Central memory CD8-positive, alpha-beta T cell (primary cell): ENCODE measurements at regions not wholly inside any gene's neighbourhood (a gene's known extent, or its start where the extent isn't known, plus 50 kb on each side); places are given as distances from the start of the nearest gene placed in this dataset.
"Not testable (repeated sequence)": the region's sequence is repeated elsewhere in the genome, so short reads cannot be mapped to it uniquely, and the experiment has no call there.

Source experiments
- ATAC-seq: fragments of 150-1000 bp; cut with Tn5 transposase; replicated peaks from 2 replicates; pipeline ENCODE4 v1.10.0; 2022; ENCODE audit warnings: mild to moderate bottlenecking, moderate FRiP score, moderate number of reproducible peaks; ENCODE audit not compliant: poor library complexity, severe bottlenecking; ENCODE audit errors: extremely low read depth
- DNase-seq, 2 donors: peaks; one replicate each; pipeline ENCODE4 v3.0.0; 2021; ENCODE audit warnings: low spot score in 2 of 2
- H3K27ac Mint-ChIP-seq: one replicate; pipeline ENCODE4 v1.8.0; 2022; ENCODE audit warnings: low read depth, mild to moderate bottlenecking, moderate library complexity, mixed read lengths
- H3K27me3 Mint-ChIP-seq: one replicate; pipeline ENCODE4 v1.8.0; 2022; ENCODE audit warnings: mixed read lengths
- H3K36me3 Mint-ChIP-seq: one replicate; pipeline ENCODE4 v1.8.0; 2022; ENCODE audit warnings: mild to moderate bottlenecking, moderate library complexity, mixed read lengths; ENCODE audit not compliant: insufficient read depth
- H3K4me1 Mint-ChIP-seq: one replicate; pipeline ENCODE4 v1.8.0; 2022; ENCODE audit warnings: mixed read lengths
- H3K4me3 Mint-ChIP-seq: one replicate; pipeline ENCODE4 v1.8.0; 2022; ENCODE audit warnings: mild to moderate bottlenecking, moderate library complexity, mixed read lengths
- H3K9me3 Mint-ChIP-seq: one replicate; pipeline ENCODE4 v1.8.0; 2022; ENCODE audit warnings: mixed read lengths

- no peak for ATAC-seq
- H3K27me3 Mint-ChIP-seq, result peaks cover 61% of the 10 kb centered on the region
These were observed 192.8 kb upstream of the B3GAT1 start for GRCh38 chr11:134604886-134605285.

DNA sequence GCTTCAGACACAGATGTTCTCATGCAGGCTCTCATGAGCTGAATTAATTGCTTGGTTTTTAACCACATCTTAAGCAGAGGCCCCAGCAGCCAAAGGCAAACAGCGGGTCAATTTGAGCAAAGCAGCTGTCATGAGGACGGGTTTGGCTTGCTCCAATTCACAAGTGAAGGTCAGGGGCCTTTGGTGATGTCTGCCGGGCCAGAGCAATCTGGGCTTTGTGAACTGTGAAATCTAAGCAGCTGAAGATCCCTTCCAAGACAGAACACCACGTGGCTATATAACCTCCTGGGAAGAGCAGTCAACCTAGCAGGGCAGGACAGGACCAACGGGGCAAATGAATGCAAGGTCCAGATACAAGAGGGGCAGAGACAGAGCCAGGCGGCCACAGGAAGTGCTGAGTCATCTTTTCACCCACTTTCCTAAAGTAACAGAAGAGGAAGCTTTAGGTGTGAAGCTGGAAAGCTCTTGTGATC is 187.3 kb upstream of the B3GAT1 start:
- no peak for DNase-seq
- Mint-ChIP-seq H3K4me3 (no peak overlapping the region), H3K27ac (no peak overlapping the region), H3K9me3 (no peaks in the 10 kb centered on the region), H3K27me3 (peaks cover 62% of the 10 kb centered on the region), H3K36me3 (no peaks in the 10 kb centered on the region), H3K4me1 (no peaks in the 10 kb centered on the region)
- no peak for ATAC-seq

More at GRCh38 chr11:134604886-134605285, 192.8 kb upstream of the B3GAT1 start:
- no peak overlapping the region for H3K27ac Mint-ChIP-seq
- H3K4me1 Mint-ChIP-seq, result no peaks in the 10 kb centered on the region
- no peak overlapping the region for H3K4me3 Mint-ChIP-seq
- no peak for DNase-seq
- peaks cover 3% of the 10 kb centered on the region for H3K36me3 Mint-ChIP-seq
- H3K9me3 Mint-ChIP-seq, result no peaks in the 10 kb centered on the region

GRCh38 chr11:134598368-134598767 is 186.3 kb upstream of the B3GAT1 start:
- H3K9me3 Mint-ChIP-seq, result no peaks in the 10 kb centered on the region
- H3K4me1 Mint-ChIP-seq, result no peaks in the 10 kb centered on the region
- H3K27me3 Mint-ChIP-seq, result peaks cover 63% of the 10 kb centered on the region
- H3K4me3 Mint-ChIP-seq, result no peak overlapping the region
- no peak for ATAC-seq
- DNase-seq, result no peak
- no peaks in the 10 kb centered on the region for H3K36me3 Mint-ChIP-seq
- no peak overlapping the region for H3K27ac Mint-ChIP-seq

DNA sequence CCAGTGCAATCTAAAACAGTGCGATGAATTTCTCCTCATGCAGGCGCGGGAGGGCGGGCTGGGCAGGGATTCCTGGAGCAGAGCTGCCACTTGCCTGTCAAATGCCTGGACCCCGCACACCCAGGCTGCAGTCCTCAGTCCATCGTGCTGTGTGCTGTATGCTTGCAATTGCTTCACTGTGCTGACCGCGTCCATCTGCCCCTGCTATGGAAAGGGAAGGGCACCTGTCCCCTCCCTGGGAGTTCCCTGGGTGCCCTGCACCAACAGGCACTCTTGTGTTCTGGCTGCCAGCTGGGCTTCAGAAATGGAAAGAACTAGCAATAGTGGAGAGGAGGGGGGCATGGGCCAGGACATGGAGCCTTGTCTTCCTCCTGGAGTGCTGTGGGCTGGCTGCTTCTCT is 185.4 kb upstream of the B3GAT1 start:
- no peak for DNase-seq
- Mint-ChIP-seq H3K4me1 (no peaks in the 10 kb centered on the region), H3K4me3 (no peak overlapping the region), H3K27me3 (peaks cover 63% of the 10 kb centered on the region), H3K9me3 (no peaks in the 10 kb centered on the region), H3K27ac (no peak overlapping the region), H3K36me3 (no peaks in the 10 kb centered on the region)
- no peak for ATAC-seq

GRCh38 chr11:134596404-134596803 is 184.4 kb upstream of the B3GAT1 start:
- Mint-ChIP-seq H3K4me3 (no peak overlapping the region), H3K27me3 (peaks cover 55% of the 10 kb centered on the region)

GRCh38 chr11:134592391-134592990 is 180.4 kb upstream of the B3GAT1 start:
- Mint-ChIP-seq H3K36me3 (no peaks in the 10 kb centered on the region), H3K4me3 (no peak overlapping the region), H3K27me3 (peaks cover 48% of the 10 kb centered on the region), H3K9me3 (no peaks in the 10 kb centered on the region), H3K27ac (no peak overlapping the region), H3K4me1 (no peaks in the 10 kb centered on the region)
- DNase-seq (peak; percentile 15 to 18), ATAC-seq (no peak)

More at GRCh38 chr11:134596404-134596803, 184.4 kb upstream of the B3GAT1 start:
- no peaks in the 10 kb centered on the region for H3K4me1 Mint-ChIP-seq
- no peaks in the 10 kb centered on the region for H3K9me3 Mint-ChIP-seq
- DNase-seq, result no peak
- no peak for ATAC-seq
- H3K36me3 Mint-ChIP-seq, result no peaks in the 10 kb centered on the region
- H3K27ac Mint-ChIP-seq, result no peak overlapping the region

DNA sequence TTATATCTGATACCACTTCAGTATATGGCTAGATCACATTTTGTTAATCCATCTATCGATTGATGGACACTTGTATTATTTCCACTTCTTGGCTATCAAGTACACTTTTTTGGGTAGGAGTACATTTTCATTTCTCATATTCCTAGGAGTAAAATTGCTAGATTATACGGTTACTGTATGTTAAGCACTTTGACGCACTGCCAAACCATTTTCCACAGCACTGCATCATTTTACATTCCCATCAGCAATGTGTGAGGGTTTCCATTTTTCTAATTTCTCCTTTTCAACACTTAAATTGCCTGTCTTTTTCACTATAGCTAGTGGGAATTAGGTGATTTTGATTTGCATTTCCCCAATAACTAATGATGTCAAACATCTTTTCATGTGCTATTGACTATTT is 179.3 kb upstream of the B3GAT1 start:
- Mint-ChIP-seq H3K27ac (no peak overlapping the region), H3K27me3 (peaks cover 58% of the 10 kb centered on the region), H3K4me3 (no peak overlapping the region), H3K36me3 (no peaks in the 10 kb centered on the region), H3K9me3 (no peaks in the 10 kb centered on the region), H3K4me1 (no peaks in the 10 kb centered on the region)
- DNase-seq (no peak), ATAC-seq (no peak)

- Mint-ChIP-seq H3K4me3 (no peak overlapping the region), H3K27ac (no peak overlapping the region), H3K27me3 (peaks cover 52% of the 10 kb centered on the region), H3K36me3 (no peaks in the 10 kb centered on the region), H3K4me1 (no peaks in the 10 kb centered on the region), H3K9me3 (no peaks in the 10 kb centered on the region)
- ATAC-seq (no peak), DNase-seq (no peak)
These were observed 177.1 kb upstream of the B3GAT1 start for GRCh38 chr11:134589129-134589528.

DNA sequence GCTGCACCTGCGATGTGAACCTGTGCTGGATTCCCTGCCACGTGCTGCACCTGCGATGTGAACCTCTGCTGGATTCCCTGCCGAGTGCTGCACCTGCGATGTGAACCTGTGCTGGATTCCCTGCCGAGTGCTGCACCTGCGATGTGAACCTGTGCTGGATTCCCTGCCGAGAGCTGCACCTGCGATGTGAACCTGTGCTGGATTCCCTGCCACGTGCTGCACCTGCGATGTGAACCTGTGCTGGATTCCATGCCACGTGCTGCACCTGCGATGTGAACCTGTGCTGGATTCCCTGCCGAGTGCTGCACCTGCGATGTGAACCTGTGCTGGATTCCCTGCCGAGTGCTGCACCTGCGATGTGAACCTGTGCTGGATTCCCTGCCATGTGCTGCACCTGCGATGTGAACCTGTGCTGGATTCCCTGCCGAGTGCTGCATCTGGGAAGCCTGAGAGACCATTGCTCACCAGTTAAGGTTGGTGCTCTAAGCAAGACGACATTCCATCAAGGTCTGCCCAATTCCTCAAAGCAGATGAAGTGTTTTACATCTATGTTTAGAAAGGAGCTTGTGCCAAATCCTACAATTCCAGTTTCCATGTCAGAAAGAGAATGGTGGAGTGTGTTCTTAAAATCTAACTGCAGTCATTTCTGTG is 176.5 kb upstream of the B3GAT1 start:
- not testable (repeated sequence) for ATAC-seq, H3K36me3 Mint-ChIP-seq, DNase-seq, H3K4me3 Mint-ChIP-seq, H3K4me1 Mint-ChIP-seq, H3K9me3 Mint-ChIP-seq, H3K27ac Mint-ChIP-seq
- peaks cover 52% of the 10 kb centered on the region for H3K27me3 Mint-ChIP-seq

GRCh38 chr11:134587345-134587744 is 175.3 kb upstream of the B3GAT1 start:
- Mint-ChIP-seq H3K27me3 (peaks cover 52% of the 10 kb centered on the region), H3K4me3 (no peak overlapping the region), H3K9me3 (no peaks in the 10 kb centered on the region), H3K4me1 (peaks cover 16% of the 10 kb centered on the region), H3K27ac (no peak overlapping the region), H3K36me3 (no peaks in the 10 kb centered on the region)
- DNase-seq, result no peak
- no peak for ATAC-seq

DNA sequence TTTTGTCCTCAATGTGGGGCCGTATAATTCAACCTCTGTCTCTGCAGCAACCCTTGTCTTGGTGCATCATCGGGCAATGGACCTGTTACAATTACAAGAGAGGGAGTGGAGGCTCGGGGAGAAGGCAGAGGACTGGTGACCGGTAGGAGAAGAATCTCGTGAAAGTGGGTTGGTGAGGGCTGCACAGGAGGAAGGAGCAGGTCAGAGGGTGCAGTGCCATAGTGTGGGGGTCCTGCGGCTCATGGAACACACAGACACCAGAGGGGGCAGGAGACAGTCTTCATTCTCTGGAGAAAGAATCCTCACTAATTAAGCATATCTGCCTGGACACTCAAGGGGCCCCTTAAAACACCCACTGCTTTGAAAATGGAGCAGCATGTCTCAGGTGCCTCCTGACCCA is 174.7 kb upstream of the B3GAT1 start:
- no peak overlapping the region for H3K27ac Mint-ChIP-seq
- ATAC-seq (no peak), DNase-seq (no peak)
- no peaks in the 10 kb centered on the region for H3K9me3 Mint-ChIP-seq
- H3K36me3 Mint-ChIP-seq, result no peaks in the 10 kb centered on the region
- no peak overlapping the region for H3K4me3 Mint-ChIP-seq
- H3K4me1 Mint-ChIP-seq, result peaks cover 16% of the 10 kb centered on the region
- peaks cover 52% of the 10 kb centered on the region for H3K27me3 Mint-ChIP-seq

DNA sequence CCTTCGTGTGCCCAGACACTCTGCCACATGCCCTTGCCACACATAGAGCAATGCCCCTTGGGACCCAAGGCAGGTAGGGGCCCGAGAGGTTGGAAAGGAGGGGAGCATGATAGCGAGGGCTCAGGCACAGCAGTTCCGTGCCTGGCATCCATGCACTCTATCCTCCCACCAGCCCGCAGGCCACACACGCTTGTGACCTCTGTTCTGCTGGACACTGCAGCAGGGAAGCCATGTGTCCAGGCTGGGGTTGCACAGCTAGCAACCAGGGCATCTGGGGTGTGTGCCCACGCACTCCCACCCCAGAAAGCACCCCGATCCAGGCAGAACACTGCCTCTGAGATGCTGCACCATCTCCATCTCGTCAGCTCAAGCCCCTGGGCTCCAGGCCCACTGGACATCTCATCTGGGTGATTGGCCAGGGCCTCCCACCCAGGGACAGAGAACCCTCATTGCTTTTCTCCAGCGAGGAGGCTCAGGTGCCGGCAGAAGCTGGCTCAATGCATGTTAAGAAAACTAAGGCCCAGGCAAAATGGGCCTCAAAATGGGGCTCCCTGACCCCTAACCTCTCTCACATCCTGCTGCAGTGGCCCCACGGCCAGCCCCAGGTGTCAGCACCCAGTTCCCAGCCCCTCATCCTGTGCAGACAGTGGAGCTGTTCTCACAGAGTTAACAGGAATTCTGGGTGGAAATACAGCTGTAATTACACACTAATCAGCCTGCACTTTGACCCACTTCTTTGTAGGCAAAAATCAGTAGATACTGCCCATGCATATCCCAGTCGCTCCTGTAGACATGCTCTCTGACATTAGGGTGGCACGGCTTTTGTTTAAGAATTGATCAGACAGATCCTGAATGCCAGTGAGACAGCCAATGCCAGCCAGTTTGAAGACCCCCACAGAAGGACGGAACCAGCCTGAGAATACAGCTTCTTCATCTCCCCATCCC is 173.9 kb upstream of the B3GAT1 start:
- H3K4me1 Mint-ChIP-seq, result peaks cover 16% of the 10 kb centered on the region
- no peak for ATAC-seq
- H3K36me3 Mint-ChIP-seq, result no peaks in the 10 kb centered on the region
- no peak overlapping the region for H3K27ac Mint-ChIP-seq
- H3K9me3 Mint-ChIP-seq, result no peaks in the 10 kb centered on the region
- DNase-seq, result no peak
- H3K4me3 Mint-ChIP-seq, result no peak overlapping the region
- peaks cover 49% of the 10 kb centered on the region for H3K27me3 Mint-ChIP-seq
